PFSK-1 (cell line): ENCODE measurements at regions not wholly inside any gene's neighbourhood (a gene's known extent, or its start where the extent isn't known, plus 50 kb on each side); places are given as distances from the start of the nearest gene placed in this dataset.

ENCODE experiments used
- FOXP2 ChIP-seq: optimal IDR thresholded peaks from 2 replicates; pipeline ENCODE3; 2011; ENCODE audit warnings: borderline replicate concordance, control low read depth, inconsistent platforms; ENCODE audit not compliant: insufficient read depth; ENCODE audit errors: extremely low read length, extremely low read depth
- POLR2AphosphoS5 ChIP-seq: IDR thresholded peaks from 2 replicates; pipeline ENCODE4 v1.6.1; 2012; ENCODE audit warnings: low read depth, mild to moderate bottlenecking, control low read depth, low read length, moderate library complexity
- REST ChIP-seq, 2 experiments: IDR thresholded peaks; 2 replicates each; pipeline versions ENCODE4 v1.6.1 to v1.8.0; 2011 to 2012; ENCODE audit warnings: low read depth in 2 of 2, low read length in 2 of 2, control low read depth in 1 of 2, inconsistent platforms in 1 of 2, mild to moderate bottlenecking in 1 of 2, moderate library complexity in 1 of 2; ENCODE audit not compliant: insufficient read depth in 1 of 2
- SIN3A ChIP-seq: IDR thresholded peaks from 2 replicates; pipeline ENCODE4 v1.6.1; 2012; ENCODE audit warnings: mild to moderate bottlenecking, low read length, moderate library complexity, borderline replicate concordance; ENCODE audit not compliant: insufficient read depth
- TAF1 ChIP-seq: IDR thresholded peaks from 2 replicates; pipeline ENCODE4 v1.6.1; 2012; ENCODE audit warnings: low read length, control low read depth, borderline replicate concordance; ENCODE audit not compliant: insufficient read depth

DNA sequence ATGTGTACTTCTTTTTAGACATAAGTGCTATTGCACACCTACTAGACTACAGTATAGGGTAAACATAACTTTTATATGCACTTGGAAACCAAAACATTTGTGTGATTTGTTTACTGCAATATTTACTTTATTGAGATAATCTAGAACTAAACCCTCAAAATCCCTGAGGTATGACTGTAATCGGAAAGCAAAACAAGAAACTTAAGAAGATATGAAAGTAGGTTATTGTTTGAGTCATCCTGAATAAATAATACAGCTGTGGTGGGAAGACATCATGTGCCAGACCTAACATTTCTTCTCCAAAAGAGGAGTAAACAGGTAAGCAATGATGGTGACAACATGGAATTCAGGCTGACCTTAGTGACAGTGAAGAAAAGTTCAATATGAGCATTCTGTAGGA lies 765.5 kb downstream of the OTOL1 start:
- TF ChIP-seq POLR2AphosphoS5 (no peak), REST (IDR thresholded peaks at IDR 0.05; ENCODE audit: insufficient read depth in 1 of 2, low read depth in 2 of 2, low read length in 2 of 2) (no peak), SIN3A (no peak), FOXP2 (no peak), TAF1 (no peak)

DNA sequence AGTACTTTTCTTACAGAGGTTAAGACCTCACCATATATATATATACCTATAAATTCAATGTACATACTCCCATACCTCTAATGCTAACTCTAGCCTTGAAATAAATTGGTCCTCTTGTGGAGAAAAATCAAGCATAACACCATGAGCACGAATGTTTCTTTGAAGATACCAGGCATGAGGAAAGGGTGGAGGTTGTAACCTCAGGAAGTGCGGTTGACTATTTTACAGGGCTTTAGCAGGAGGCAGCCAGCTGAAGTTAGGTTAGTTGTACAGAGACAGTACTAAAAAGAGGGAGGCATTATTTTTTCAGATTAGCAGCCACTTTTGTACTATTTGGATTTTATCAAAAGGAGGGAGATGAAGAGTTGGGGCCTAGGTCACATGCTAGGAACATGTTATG lies 767.0 kb downstream of the OTOL1 start:
- TF ChIP-seq REST (IDR thresholded peaks at IDR 0.05; ENCODE audit: insufficient read depth in 1 of 2, low read depth in 2 of 2, low read length in 2 of 2) (no peak), FOXP2 (no peak), SIN3A (no peak), TAF1 (no peak), POLR2AphosphoS5 (no peak)

DNA sequence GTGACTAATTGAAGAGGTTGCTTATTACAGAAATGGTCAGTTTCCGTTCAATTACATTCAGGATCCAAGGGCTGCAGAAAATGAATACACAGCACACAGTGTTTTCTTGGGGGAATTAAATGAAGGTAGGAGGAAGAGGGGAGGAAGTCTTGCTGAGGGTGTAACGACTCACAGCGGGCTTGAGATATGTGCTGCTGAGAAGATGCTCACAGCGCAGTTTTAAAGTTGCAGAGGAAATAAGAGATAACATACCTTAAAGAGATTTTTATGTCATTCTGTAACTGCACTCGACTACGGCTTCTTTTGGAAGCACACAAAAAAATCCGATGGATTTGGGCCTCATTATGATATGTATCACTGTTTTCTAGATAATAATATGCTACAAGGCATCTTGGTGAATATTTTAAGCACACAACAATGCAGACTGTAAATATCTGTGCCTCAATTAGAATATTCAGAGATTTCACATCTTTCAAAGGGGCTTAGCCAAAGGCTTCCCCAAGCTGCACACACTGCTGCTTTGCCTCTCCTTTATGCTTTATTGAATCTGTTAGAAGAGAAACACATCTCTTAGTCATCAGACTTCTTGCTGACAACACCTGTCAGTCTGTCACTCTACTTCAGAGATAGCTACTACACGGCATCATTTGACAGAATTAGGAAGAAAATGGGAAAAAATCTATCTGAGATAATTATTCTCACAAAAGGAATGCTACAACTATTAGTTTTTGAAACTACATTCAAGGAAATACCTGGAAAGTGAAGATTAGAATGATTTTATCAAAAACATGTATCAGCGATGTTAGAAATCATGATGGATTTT lies 773.2 kb downstream of the OTOL1 start:
- no peak for TF ChIP-seq REST (IDR thresholded peaks at IDR 0.05; ENCODE audit: insufficient read depth in 1 of 2, low read depth in 2 of 2, low read length in 2 of 2)
- TF ChIP-seq SIN3A: no peak
- no peak for TF ChIP-seq FOXP2
- no peak for TF ChIP-seq TAF1
- no peak for TF ChIP-seq POLR2AphosphoS5

GRCh38 chr3:162274070-162274469 lies 777.5 kb downstream of the OTOL1 start:
- no peak for TF ChIP-seq POLR2AphosphoS5
- TF ChIP-seq REST (IDR thresholded peaks at IDR 0.05; ENCODE audit: insufficient read depth in 1 of 2, low read depth in 2 of 2, low read length in 2 of 2): no peak
- no peak for TF ChIP-seq TAF1
- no peak for TF ChIP-seq FOXP2
- no peak for TF ChIP-seq SIN3A

- no peak for TF ChIP-seq POLR2AphosphoS5
- no peak for TF ChIP-seq REST (IDR thresholded peaks at IDR 0.05; ENCODE audit: insufficient read depth in 1 of 2, low read depth in 2 of 2, low read length in 2 of 2)
- TF ChIP-seq SIN3A: no peak
- no peak for TF ChIP-seq FOXP2
- TF ChIP-seq TAF1: no peak
Observed at GRCh38 chr3:162278834-162279233, 782.2 kb downstream of the OTOL1 start.
